SK-N-SH (cell line): ENCODE measurements at regions not wholly inside any gene's neighbourhood (a gene's known extent, or its start where the extent isn't known, plus 50 kb on each side); places are given as distances from the start of the nearest gene placed in this dataset.

Experiments used
- CTCF ChIA-PET: fragments of 300-600, 350-600 bp; formaldehyde crosslinking; extraction: SDS; loops from one replicate; lab custom pipeline; 2021; lab: Yijun Ruan, JAX
- POLR2A ChIA-PET: fragments of 350-600 bp; sonication (Branson Sonifier 250); formaldehyde crosslinking; extraction: SDS; loops from one replicate; lab custom pipeline; 2020; ENCODE audit warnings: antibody characterized with exemption, inconsistent platforms; lab: Yijun Ruan, JAX
- DNase-seq: peaks from one replicate; pipeline ENCODE4 v3.0.0; 2012
- H2AFZ ChIP-seq: fragments of 200-600 bp; sonication (generic); 2 replicates; pipeline ENCODE4 v1.8.1; 2016; ENCODE audit warnings: antibody characterized with exemption, mild to moderate bottlenecking, low read depth
- H3F3A ChIP-seq: fragments of 200-600 bp; sonication (generic); replicated peaks from 2 replicates; pipeline ENCODE3; 2016; ENCODE audit warnings: antibody characterized with exemption, mild to moderate bottlenecking; ENCODE audit not compliant: insufficient read depth
- H3K27ac ChIP-seq, 2 experiments: fragments of 200-500 bp in 1 of 2; fragments of 200-600 bp in 1 of 2; sonication (Bioruptor generic) in 1 of 2; sonication (generic), shearing (Covaris generic) in 1 of 2; 2 replicates each; pipeline versions ENCODE4 v1.5.1 to v1.6.1; 2014 to 2016; ENCODE audit warnings: low read depth in 2 of 2, inconsistent platforms in 1 of 2, low read length in 1 of 2, mild to moderate bottlenecking in 1 of 2, mixed read lengths in 1 of 2
- H3K27me3 ChIP-seq: fragments of 200-600 bp; sonication (generic), shearing (Covaris generic); 2 replicates; pipeline ENCODE4 v1.6.1; 2016; ENCODE audit warnings: mixed run types; ENCODE audit not compliant: insufficient read depth
- H3K36me3 ChIP-seq, 2 experiments: fragments of 200-500 bp in 1 of 2; fragments of 200-600 bp in 1 of 2; sonication (Bioruptor generic) in 1 of 2; sonication (generic) in 1 of 2; replicated peaks in 1 of 2; 2 replicates each; pipeline versions ENCODE3 to v1.5.1; 2014 to 2016; ENCODE audit warnings: low read length in 1 of 2, mild to moderate bottlenecking in 1 of 2; ENCODE audit not compliant: insufficient read depth in 2 of 2, control insufficient read depth in 1 of 2
- H3K4me1 ChIP-seq, 2 experiments: fragments of 200-500 bp in 1 of 2; fragments of 200-600 bp in 1 of 2; sonication (Bioruptor generic) in 1 of 2; sonication (generic), shearing (Covaris generic) in 1 of 2; 2 replicates each; pipeline versions ENCODE4 v1.5.1 to v1.6.1; 2014 to 2016; ENCODE audit warnings: low read depth in 1 of 2, low read length in 1 of 2, mixed run types in 1 of 2; ENCODE audit not compliant: insufficient read depth in 2 of 2, control insufficient read depth in 1 of 2
- H3K4me2 ChIP-seq: fragments of 200-600 bp; sonication (generic), shearing (Covaris generic); 2 replicates; pipeline ENCODE4 v1.6.1; 2017; ENCODE audit warnings: mixed run types
- H3K4me3 ChIP-seq, 2 experiments: fragments of 200-500 bp in 1 of 2; fragments of 200-600 bp in 1 of 2; sonication (Bioruptor generic) in 1 of 2; sonication (generic), shearing (Covaris generic) in 1 of 2; 2 replicates each; pipeline versions ENCODE4 v1.5.1 to v1.8.1; 2014 to 2016; ENCODE audit warnings: low read depth in 2 of 2, inconsistent platforms in 1 of 2, low read length in 1 of 2, mild to moderate bottlenecking in 1 of 2, mixed read lengths in 1 of 2, moderate library complexity in 1 of 2
- H3K79me2 ChIP-seq: fragments of 200-600 bp; sonication (generic); 2 replicates; pipeline ENCODE4 v1.8.1; 2017; ENCODE audit warnings: mild to moderate bottlenecking; ENCODE audit not compliant: insufficient read depth
- H3K9ac ChIP-seq: fragments of 200-600 bp; sonication (generic); 2 replicates; pipeline ENCODE4 v1.6.1; 2017; ENCODE audit warnings: mixed run types
- H3K9me2 ChIP-seq: fragments of 200-600 bp; sonication (generic); 2 replicates; pipeline ENCODE4 v1.6.1; 2017; ENCODE audit warnings: mixed run types
- H3K9me3 ChIP-seq: fragments of 200-600 bp; sonication (generic); 2 replicates; pipeline ENCODE4 v1.6.1; 2017; ENCODE audit warnings: mixed run types, mild to moderate bottlenecking, moderate library complexity
- H4K20me1 ChIP-seq: fragments of 200-600 bp; sonication (generic); 2 replicates; pipeline ENCODE4 v1.6.1; 2017; ENCODE audit warnings: mild to moderate bottlenecking, mixed run types; ENCODE audit not compliant: insufficient read depth
- EP300 ChIP-seq, 2 experiments: IDR thresholded peaks; 2 replicates each; pipeline versions ENCODE4 v1.4.0 to v1.6.1; 2012; ENCODE audit warnings: borderline replicate concordance in 1 of 2, low read depth in 1 of 2, low read length in 1 of 2
- FOSL2 ChIP-seq: IDR thresholded peaks from 2 replicates; pipeline ENCODE4 v1.4.0; 2012; ENCODE audit warnings: low read depth, mild to moderate bottlenecking, moderate library complexity, borderline replicate concordance
- GABPA ChIP-seq: IDR thresholded peaks from 2 replicates; pipeline ENCODE4 v1.4.0; 2012; ENCODE audit warnings: low read depth, mild to moderate bottlenecking
- GATA2 ChIP-seq: sonication (generic); formaldehyde crosslinking; IDR thresholded peaks from 2 replicates; pipeline ENCODE4 v1.5.0; 2020; ENCODE audit warnings: mild to moderate bottlenecking, missing genetic modification reagents
- PBX3 ChIP-seq: IDR thresholded peaks from 2 replicates; pipeline ENCODE4; 2012
- RAD21 ChIP-seq: IDR thresholded peaks from 2 replicates; pipeline ENCODE4 v1.6.1; 2012; ENCODE audit warnings: mild to moderate bottlenecking, low read length
- RCOR1 ChIP-seq: fragments of 150-350 bp; IDR thresholded peaks from 2 replicates; pipeline ENCODE4 v1.6.1; 2017; ENCODE audit warnings: antibody characterized with exemption, low read length
- REST ChIP-seq: IDR thresholded peaks from 2 replicates; pipeline ENCODE4 v1.6.1; 2012; ENCODE audit warnings: mild to moderate bottlenecking, low read depth, low read length, moderate library complexity
- TAF1 ChIP-seq: IDR thresholded peaks from 2 replicates; pipeline ENCODE4 v1.6.1; 2012; ENCODE audit warnings: low read depth, mild to moderate bottlenecking, low read length, moderate library complexity, borderline replicate concordance
- WGBS: methylation state at CpG from one replicate; pipeline ENCODE4 v1.1.6; 2017; ENCODE audit warnings: low lambda C conversion rate; 5-methylcytosine and 5-hydroxymethylcytosine counted together

GRCh38 chr20:53752971-53753879, 159.6 kb upstream of the ZNF217 start:
- POLR2A ChIA-PET = no interaction called here
- Histone ChIP-seq H3K4me1 (peaks cover 12 to 23% of the 10 kb centered on the region in 2 experiments; a peak in 3 of 4 replicates), H3K4me3 (no peak overlapping the region)

More at GRCh38 chr20:53752971-53753879, 159.6 kb upstream of the ZNF217 start:
- no peak overlapping the region for H3K9ac ChIP-seq
- H3K9me2 ChIP-seq = no peaks in the 10 kb centered on the region
- no peaks in the 10 kb centered on the region for H4K20me1 ChIP-seq
- H3K9me3 ChIP-seq = no peaks in the 10 kb centered on the region
- no peak overlapping the region for H3K27ac ChIP-seq
- H2AFZ ChIP-seq = 0 out of 2 replicates have a peak overlapping the region, but pooled peaks have one; percentile 88
- no peak overlapping the region for H3K4me2 ChIP-seq
- CTCF ChIA-PET = interaction anchor here (0.8 kb wide), 1 partner anchor 310 kb away, joined by 3 read pairs; no protein-coding TSS in a partner anchor
- peaks cover 19% of the 10 kb centered on the region for H3F3A ChIP-seq
- no peaks in the 10 kb centered on the region for H3K27me3 ChIP-seq
- no peaks in the 10 kb centered on the region for H3K36me3 ChIP-seq
- H3K79me2 ChIP-seq = no peaks in the 10 kb centered on the region
- DNase-seq = no peak
- WGBS = 77% methylated on average over 16 of the region's 16 CpGs
- TF ChIP-seq GABPA = no peak
- no peak for TF ChIP-seq FOSL2
- TF ChIP-seq TAF1 = no peak
- TF ChIP-seq EP300 (IDR thresholded peaks at IDR 0.05; ENCODE audit: borderline replicate concordance in 1 of 2, low read depth in 1 of 2, low read length in 1 of 2) = no peak
- TF ChIP-seq REST = no peak
- no peak for TF ChIP-seq PBX3
- no peak for TF ChIP-seq GATA2 (CRISPR knock-in tag)
- no peak for TF ChIP-seq RCOR1
- TF ChIP-seq RAD21 = no peak
